H1 (cell line): ENCODE measurements at regions not wholly inside any gene's neighbourhood (a gene's known extent, or its start where the extent isn't known, plus 50 kb on each side); places are given as distances from the start of the nearest gene placed in this dataset.

Experiments used
- CTCF ChIA-PET: fragments of 300-600 bp; sonication (Branson Sonifier 250); formaldehyde crosslinking; loops from one replicate; lab custom pipeline; 2021; ENCODE audit not compliant: partially characterized antibody; lab: Charles Lee
- POLR2A ChIA-PET: fragments of 300-600 bp; sonication (Branson Sonifier 250); formaldehyde crosslinking; loops from one replicate; lab custom pipeline; 2021; ENCODE audit warnings: inconsistent platforms; ENCODE audit not compliant: partially characterized antibody; lab: Charles Lee
- DNase-seq, 2 experiments: peaks; one replicate each; pipeline versions ENCODE4 v3.0.0 to v3.0.0-alpha.2; 2010 to 2022; ENCODE audit warnings: low spot score in 2 of 2, low read depth in 1 of 2, mixed read lengths in 1 of 2
- FAIRE-seq: peaks from 2 replicates; lab custom pipeline; 2011; peaks lifted over from hg19 to GRCh38; lab: Jason Lieb, UNC
- H2AFZ ChIP-seq: 2 replicates; pipeline ENCODE4 v1.8.1; 2012; ENCODE audit warnings: low read length, inconsistent platforms
- H2AK5ac ChIP-seq: 2 replicates; pipeline ENCODE4 v1.6.1; 2013; ENCODE audit warnings: low read depth, low read length
- H2BK120ac ChIP-seq: replicated peaks from 2 replicates; pipeline ENCODE3; 2013; ENCODE audit warnings: low read depth, low read length, inconsistent platforms
- H2BK12ac ChIP-seq: 2 replicates; pipeline ENCODE4 v1.6.1; 2013; ENCODE audit warnings: low read depth, low read length
- H2BK15ac ChIP-seq: 2 replicates; pipeline ENCODE4 v1.6.1; 2013; ENCODE audit warnings: low read length
- H2BK20ac ChIP-seq: 2 replicates; pipeline ENCODE4 v1.6.1; 2013; ENCODE audit warnings: low read length
- H2BK5ac ChIP-seq: 2 replicates; pipeline ENCODE4 v1.6.1; 2013; ENCODE audit warnings: low read depth, low read length
- H3K14ac ChIP-seq: 2 replicates; pipeline ENCODE4 v1.6.1; 2013; ENCODE audit warnings: inconsistent platforms; ENCODE audit not compliant: insufficient read length
- H3K18ac ChIP-seq: 2 replicates; pipeline ENCODE4 v1.6.1; 2013; ENCODE audit warnings: low read length; ENCODE audit errors: extremely low read depth
- H3K23ac ChIP-seq: 2 replicates; pipeline ENCODE4 v1.6.1; 2013; ENCODE audit warnings: inconsistent platforms; ENCODE audit not compliant: insufficient read length
- H3K23me2 ChIP-seq: 2 replicates; pipeline ENCODE4 v1.6.1; 2013; ENCODE audit warnings: low read depth, low read length
- H3K27ac ChIP-seq: 2 replicates; pipeline ENCODE4 v1.6.1; 2011; ENCODE audit warnings: low read depth, low read length, inconsistent platforms
- H3K27me3 ChIP-seq, 4 experiments: replicated peaks in 1 of 4; 1 replicate in 1 of 4; 2 replicates in 3 of 4; pipeline versions ENCODE4 v1.6.1 to v1.8.1; 2011 to 2013; ENCODE audit warnings: low read length in 3 of 4, mild to moderate bottlenecking in 3 of 4, inconsistent platforms in 2 of 4, mixed read lengths in 2 of 4, moderate library complexity in 1 of 4; ENCODE audit not compliant: control insufficient read depth in 3 of 4, insufficient read depth in 3 of 4; ENCODE audit errors: extremely low read depth in 1 of 4
- H3K36me3 ChIP-seq, 4 experiments: 2 replicates each; pipeline versions ENCODE4 v1.6.1 to v1.8.1; 2011 to 2013; ENCODE audit warnings: mild to moderate bottlenecking in 4 of 4, low read length in 3 of 4, moderate library complexity in 2 of 4, control low read depth in 1 of 4, inconsistent platforms in 1 of 4; ENCODE audit not compliant: insufficient read depth in 4 of 4, control insufficient read depth in 2 of 4
- H3K4ac ChIP-seq: replicated peaks from 2 replicates; pipeline ENCODE3; 2013; ENCODE audit warnings: low read length, low read depth, mixed read lengths, inconsistent platforms; ENCODE audit not compliant: insufficient read length
- H3K4me1 ChIP-seq, 4 experiments: replicated peaks in 1 of 4; 1 replicate in 1 of 4; 2 replicates in 3 of 4; pipeline versions ENCODE4 v1.6.1 to v1.8.1; 2011 to 2013; ENCODE audit warnings: low read length in 3 of 4, inconsistent platforms in 2 of 4, mixed read lengths in 1 of 4; ENCODE audit not compliant: insufficient read depth in 4 of 4, control insufficient read depth in 3 of 4
- H3K4me2 ChIP-seq, 2 experiments: 2 replicates each; pipeline versions ENCODE4 v1.6.1 to v1.8.1; 2011 to 2013; ENCODE audit warnings: low read depth in 2 of 2, low read length in 2 of 2, control low read depth in 1 of 2, inconsistent platforms in 1 of 2, mild to moderate bottlenecking in 1 of 2; ENCODE audit not compliant: insufficient read depth in 1 of 2
- H3K4me3 ChIP-seq, 4 experiments: fragments of 200-600, 300-600 bp in 1 of 4; sonication (generic), shearing (Covaris generic), sonication (Bioruptor Twin) in 1 of 4; 2 replicates each; pipeline versions ENCODE4 v1.5.1 to v1.8.1; 2011 to 2016; ENCODE audit warnings: low read length in 4 of 4, low read depth in 3 of 4, control low read depth in 2 of 4, inconsistent platforms in 2 of 4, mild to moderate bottlenecking in 2 of 4, mixed read lengths in 1 of 4, moderate library complexity in 1 of 4; ENCODE audit not compliant: insufficient read depth in 2 of 4; ENCODE audit errors: extremely low read depth in 1 of 4
- H3K56ac ChIP-seq: replicated peaks from 2 replicates; pipeline ENCODE3; 2013; ENCODE audit warnings: low read depth, mild to moderate bottlenecking, mixed read lengths, low read length, inconsistent platforms; ENCODE audit not compliant: insufficient read length
- H3K79me1 ChIP-seq: 2 replicates; pipeline ENCODE4 v1.6.1; 2013; ENCODE audit warnings: low read depth, low read length, control low read depth
- H3K79me2 ChIP-seq, 2 experiments: 2 replicates each; pipeline versions ENCODE4 v1.6.1 to v1.8.1; 2012 to 2013; ENCODE audit warnings: low read length in 2 of 2, mild to moderate bottlenecking in 2 of 2, inconsistent platforms in 1 of 2; ENCODE audit not compliant: insufficient read depth in 2 of 2, control insufficient read depth in 1 of 2
- H3K9ac ChIP-seq, 4 experiments: replicated peaks in 1 of 4; 1 replicate in 1 of 4; 2 replicates in 3 of 4; pipeline versions ENCODE4 v1.6.1 to v1.8.1; 2011 to 2013; ENCODE audit warnings: low read depth in 3 of 4, low read length in 3 of 4, control low read depth in 2 of 4, mild to moderate bottlenecking in 2 of 4, moderate library complexity in 2 of 4, inconsistent platforms in 1 of 4; ENCODE audit errors: extremely low read depth in 1 of 4
- H3K9me3 ChIP-seq, 2 experiments: 2 replicates each; pipeline versions ENCODE4 v1.6.1 to v1.8.1; 2012 to 2013; ENCODE audit warnings: mild to moderate bottlenecking in 2 of 2, moderate library complexity in 2 of 2, control low read depth in 1 of 2, inconsistent platforms in 1 of 2, low read depth in 1 of 2, low read length in 1 of 2, mixed read lengths in 1 of 2; ENCODE audit not compliant: insufficient read depth in 2 of 2
- H4K20me1 ChIP-seq, 2 experiments: replicated peaks in 1 of 2; 2 replicates each; pipeline versions ENCODE3 to v1.8.1; 2011 to 2013; ENCODE audit warnings: inconsistent platforms in 2 of 2, low read length in 2 of 2, mild to moderate bottlenecking in 1 of 2; ENCODE audit not compliant: insufficient read depth in 2 of 2, control insufficient read depth in 1 of 2
- H4K5ac ChIP-seq: 2 replicates; pipeline ENCODE4 v1.6.1; 2013; ENCODE audit warnings: low read length, low read depth, mixed read lengths, inconsistent platforms; ENCODE audit not compliant: insufficient read length
- H4K8ac ChIP-seq: 2 replicates; pipeline ENCODE4 v1.8.0; 2013; ENCODE audit warnings: mild to moderate bottlenecking, moderate library complexity, low read length, inconsistent platforms; ENCODE audit not compliant: insufficient read depth; ENCODE audit errors: extremely low read depth
- H4K91ac ChIP-seq: replicated peaks from 2 replicates; pipeline ENCODE3; 2013; ENCODE audit warnings: low read length, mixed read lengths, inconsistent platforms; ENCODE audit not compliant: insufficient read length
- KDM4A ChIP-seq: IDR thresholded peaks from one replicate; pipeline ENCODE4 v1.7.1; 2012; ENCODE audit warnings: low read depth, mild to moderate bottlenecking, moderate library complexity, low read length, inconsistent platforms; ENCODE audit not compliant: severe bottlenecking
- MAFK ChIP-seq: IDR thresholded peaks from 2 replicates; pipeline ENCODE4 v1.6.1; 2012; ENCODE audit warnings: low read depth, mild to moderate bottlenecking, improper control_type of control experiment, low read length
- RNF2 ChIP-seq: fragments of 200-900, 300-1000 bp; sonication (generic); IDR thresholded peaks from 2 replicates; pipeline ENCODE4 v1.7.1; 2016; ENCODE audit warnings: borderline replicate concordance, low read depth, mild to moderate bottlenecking, antibody characterized with exemption, low read length; ENCODE audit not compliant: poor library complexity, severe bottlenecking; ENCODE audit errors: missing control alignments
- RXRA ChIP-seq: IDR thresholded peaks from 2 replicates; pipeline ENCODE4 v1.6.1; 2011; ENCODE audit warnings: low read depth, mild to moderate bottlenecking, low read length, moderate library complexity; ENCODE audit not compliant: insufficient read depth
- SP1 ChIP-seq: IDR thresholded peaks from 2 replicates; pipeline ENCODE4 v1.6.1; 2011; ENCODE audit warnings: low read depth, low read length
- TBP ChIP-seq: IDR thresholded peaks from 2 replicates; pipeline ENCODE4 v1.6.1; 2011; ENCODE audit warnings: low read depth, low read length, improper control_type of control experiment
- YY1 ChIP-seq: IDR thresholded peaks from 2 replicates; pipeline ENCODE4 v1.6.1; 2011; ENCODE audit warnings: low read depth, mild to moderate bottlenecking, low read length
- WGBS, 2 experiments: shearing (Covaris generic) in 1 of 2; methylation state at CpG; one replicate each; pipeline versions ENCODE4 v1.1.6 to v1.1.7; 2013 to 2015; ENCODE audit warnings: low lambda C conversion rate in 2 of 2, mixed read lengths in 2 of 2, inconsistent platforms in 1 of 2, low coverage in 1 of 2, missing lambda C conversion rate in 1 of 2; ENCODE audit not compliant: insufficient replicate concordance in 2 of 2, insufficient coverage in 1 of 2, insufficient read length in 1 of 2; ENCODE audit errors: extremely low coverage in 1 of 2, missing lambda C conversion rate in 1 of 2; 5-methylcytosine and 5-hydroxymethylcytosine counted together

GRCh38 chr4:74537459-74537858, 92.5 kb downstream of the AREG start:
- Histone ChIP-seq H2BK5ac (no peak overlapping the region), H3K18ac (no peak overlapping the region), H3K9ac (no peak overlapping the region), H4K8ac (no peak overlapping the region), H3K4me1 (0 out of 7 replicates have a peak, but pooled peaks cover 0 to 2% (median 0%) of the 10 kb centered on the region in 4 experiments), H4K91ac (no peak overlapping the region), H2AFZ (no peak overlapping the region), H3K79me1 (no peaks in the 10 kb centered on the region), H3K4me2 (no peak overlapping the region), H3K4me3 (no peak overlapping the region), H3K9me3 (no peaks in the 10 kb centered on the region), H2BK20ac (no peak overlapping the region), H2BK120ac (no peak overlapping the region), H2AK5ac (no peak overlapping the region), H3K23me2 (no peaks in the 10 kb centered on the region), H3K27me3 (no peaks in the 10 kb centered on the region), H3K79me2 (no peaks in the 10 kb centered on the region), H4K20me1 (no peaks in the 10 kb centered on the region), H3K36me3 (no peaks in the 10 kb centered on the region), H4K5ac (no peak overlapping the region), H3K4ac (no peak overlapping the region), H3K23ac (no peak overlapping the region), H2BK12ac (no peak overlapping the region), H3K14ac (no peak overlapping the region), H3K56ac (no peak overlapping the region), H2BK15ac (no peak overlapping the region), H3K27ac (no peak overlapping the region)
- ChIA-PET CTCF (interaction anchor here (0.6 to 2.0 kb wide), 3 partner anchors 19 to 161 kb away, joined by 3 to 9 read pairs (median 4); no protein-coding TSS in a partner anchor), POLR2A (no interaction called here)
- TF ChIP-seq SP1 (no peak), TBP (no peak), YY1 (no peak), KDM4A (no peak), MAFK (no peak), RNF2 (no peak), RXRA (no peak)
- no peak for DNase-seq
- FAIRE-seq: no peak
- WGBS, 2 experiments: 91% methylated on average over 3 of the region's 3 CpGs; no CpG with 5 or more reads in 1 of the 2 experiments
